IMR-90 (cell line): ENCODE measurements at regions not wholly inside any gene's neighbourhood (a gene's known extent, or its start where the extent isn't known, plus 50 kb on each side); places are given as distances from the start of the nearest gene placed in this dataset.

Source experiments
- ATAC-seq: fragments of 200-7000 bp; cut with Tn5 transposase; 2 replicates; pipeline ENCODE4 v1.9.1; 2020; ENCODE audit warnings: low read depth, mild to moderate bottlenecking, moderate library complexity
- BruUV-seq: library from RNA; stranded (reverse); fragments of 400-500 nt; replicated peaks from 2 replicates; lab custom pipeline; 2021; lab: Mats Ljungman, UMichigan
- CTCF ChIA-PET: fragments of 300-600 bp; formaldehyde crosslinking; extraction: SDS; loops from one replicate; lab custom pipeline; 2021; ENCODE audit warnings: antibody characterized with exemption; lab: Yijun Ruan, JAX
- POLR2A ChIA-PET: fragments of 300-600 bp; sonication (Branson Sonifier 250); formaldehyde crosslinking; loops from one replicate; lab custom pipeline; 2022; ENCODE audit warnings: antibody characterized with exemption; ENCODE audit not compliant: unreplicated experiment; lab: Charles Lee
- DNase-seq: peaks from one replicate; pipeline ENCODE4 v3.0.0; 2013
- H2AFZ ChIP-seq: replicated peaks from 2 replicates; pipeline ENCODE3; 2013; ENCODE audit warnings: low read length, mild to moderate bottlenecking; ENCODE audit not compliant: poor library complexity
- H2AK5ac ChIP-seq: 2 replicates; pipeline ENCODE4 v1.6.1; 2013; ENCODE audit warnings: low read depth, low read length, inconsistent platforms
- H2AK9ac ChIP-seq: replicated peaks from 2 replicates; pipeline ENCODE3; 2013; ENCODE audit warnings: mild to moderate bottlenecking, low read depth, low read length, moderate library complexity; ENCODE audit not compliant: poor library complexity
- H2BK120ac ChIP-seq: 2 replicates; pipeline ENCODE4 v1.6.1; 2013; ENCODE audit warnings: low read depth, low read length, inconsistent platforms
- H2BK15ac ChIP-seq: 3 replicates; pipeline ENCODE4 v1.6.1; 2013; ENCODE audit warnings: low read depth, low read length, inconsistent platforms
- H2BK20ac ChIP-seq: 2 replicates; pipeline ENCODE4 v1.6.1; 2013; ENCODE audit warnings: low read depth, mild to moderate bottlenecking, inconsistent platforms, low read length, moderate library complexity
- H2BK5ac ChIP-seq: 2 replicates; pipeline ENCODE4 v1.6.1; 2013; ENCODE audit warnings: mild to moderate bottlenecking, low read depth, low read length, inconsistent platforms; ENCODE audit not compliant: poor library complexity, severe bottlenecking
- H3K14ac ChIP-seq: replicated peaks from 2 replicates; pipeline ENCODE4 v1.6.1; 2013; ENCODE audit warnings: low read depth, low read length, inconsistent platforms
- H3K18ac ChIP-seq: 2 replicates; pipeline ENCODE4 v1.6.1; 2013; ENCODE audit warnings: low read depth, low read length, control low read depth
- H3K23ac ChIP-seq: 2 replicates; pipeline ENCODE4 v1.6.1; 2013; ENCODE audit warnings: low read depth, low read length, inconsistent platforms
- H3K27ac ChIP-seq: 2 replicates; pipeline ENCODE4 v1.5.1; 2013; ENCODE audit warnings: mild to moderate bottlenecking, control low read depth, low read length; ENCODE audit not compliant: insufficient read depth
- H3K27me3 ChIP-seq: 2 replicates; pipeline ENCODE4 v1.6.1; 2013; ENCODE audit warnings: low read length; ENCODE audit not compliant: control insufficient read depth, insufficient read depth
- H3K36me3 ChIP-seq: 2 replicates; pipeline ENCODE4 v1.6.1; 2013; ENCODE audit warnings: low read length, mixed read lengths; ENCODE audit not compliant: control insufficient read depth, insufficient read depth
- H3K4ac ChIP-seq: 2 replicates; pipeline ENCODE4 v1.6.1; 2013; ENCODE audit warnings: low read depth, low read length, inconsistent platforms
- H3K4me1 ChIP-seq: 2 replicates; pipeline ENCODE4 v1.6.1; 2013; ENCODE audit warnings: low read length, mixed read lengths; ENCODE audit not compliant: control insufficient read depth, insufficient read depth
- H3K4me2 ChIP-seq: 2 replicates; pipeline ENCODE4 v1.6.1; 2013; ENCODE audit warnings: low read depth, mild to moderate bottlenecking, control low read depth, low read length, moderate library complexity
- H3K4me3 ChIP-seq: 2 replicates; pipeline ENCODE4 v1.5.1; 2013; ENCODE audit warnings: low read depth, mild to moderate bottlenecking, control low read depth, low read length, moderate library complexity; ENCODE audit not compliant: insufficient read depth
- H3K56ac ChIP-seq: 2 replicates; pipeline ENCODE4 v1.6.1; 2013; ENCODE audit warnings: low read length, inconsistent platforms; ENCODE audit not compliant: insufficient read depth; ENCODE audit errors: extremely low read depth
- H3K79me1 ChIP-seq, 2 experiments: 2 replicates each; pipeline ENCODE4 v1.6.1; 2013; ENCODE audit warnings: low read length in 2 of 2, inconsistent platforms in 1 of 2, low read depth in 1 of 2
- H3K9ac ChIP-seq: 2 replicates; pipeline ENCODE4 v1.6.1; 2013; ENCODE audit warnings: low read depth, low read length, control low read depth
- H3K9me1 ChIP-seq: 2 replicates; pipeline ENCODE4 v1.6.1; 2013; ENCODE audit warnings: low read length, inconsistent platforms; ENCODE audit not compliant: insufficient read depth
- H3K9me3 ChIP-seq: 2 replicates; pipeline ENCODE4 v1.6.1; 2013; ENCODE audit warnings: low read length; ENCODE audit not compliant: control insufficient read depth, insufficient read depth
- H4K20me1 ChIP-seq: 2 replicates; pipeline ENCODE4 v1.6.1; 2013; ENCODE audit warnings: low read length, inconsistent platforms; ENCODE audit not compliant: insufficient read depth
- H4K5ac ChIP-seq: 2 replicates; pipeline ENCODE4 v1.6.1; 2013; ENCODE audit warnings: mild to moderate bottlenecking, low read depth, low read length, control low read depth
- H4K8ac ChIP-seq, 2 experiments: 2 replicates each; pipeline ENCODE4 v1.6.1; 2013; ENCODE audit warnings: low read depth in 2 of 2, low read length in 2 of 2, control low read depth in 1 of 2, inconsistent platforms in 1 of 2
- H4K91ac ChIP-seq: 2 replicates; pipeline ENCODE4 v1.6.1; 2013; ENCODE audit warnings: low read depth, low read length, inconsistent platforms; ENCODE audit not compliant: insufficient read depth
- BHLHE40 ChIP-seq: fragments of 150-350 bp; IDR thresholded peaks from 2 replicates; pipeline ENCODE4 v1.6.1; 2016; ENCODE audit warnings: mild to moderate bottlenecking, low read depth, low read length
- CEBPB ChIP-seq: IDR thresholded peaks from 2 replicates; pipeline ENCODE4 v1.6.1; 2012; ENCODE audit warnings: low read depth, low read length, improper control_type of control experiment
- CHD1 ChIP-seq: IDR thresholded peaks from 2 replicates; pipeline ENCODE4 v1.6.1; 2012; ENCODE audit warnings: low read depth, low read length, improper control_type of control experiment
- FOS ChIP-seq: fragments of 150-350 bp; IDR thresholded peaks from 2 replicates; pipeline ENCODE4 v1.6.1; 2016; ENCODE audit warnings: low read depth, low read length
- MAFK ChIP-seq: IDR thresholded peaks from 2 replicates; pipeline ENCODE4 v1.6.1; 2012; ENCODE audit warnings: low read depth, low read length, improper control_type of control experiment
- MAZ ChIP-seq: IDR thresholded peaks from 2 replicates; pipeline ENCODE4 v1.6.1; 2012; ENCODE audit warnings: low read depth, mild to moderate bottlenecking, low read length, improper control_type of control experiment, moderate library complexity, borderline replicate concordance
- MXI1 ChIP-seq: IDR thresholded peaks from 2 replicates; pipeline ENCODE4 v1.6.1; 2012; ENCODE audit warnings: low read depth, mild to moderate bottlenecking, low read length, moderate library complexity, borderline replicate concordance
- NFE2L2 ChIP-seq: fragments of 150-350 bp; IDR thresholded peaks from 2 replicates; pipeline ENCODE4 v1.6.1; 2016; ENCODE audit warnings: low read depth, mild to moderate bottlenecking, low read length
- POLR2A ChIP-seq: IDR thresholded peaks from 2 replicates; pipeline ENCODE4 v1.6.1; 2012; ENCODE audit warnings: mild to moderate bottlenecking, low read depth, low read length
- RAD21 ChIP-seq: IDR thresholded peaks from 2 replicates; pipeline ENCODE4 v1.6.1; 2012; ENCODE audit warnings: low read length, improper control_type of control experiment
- RCOR1 ChIP-seq: IDR thresholded peaks from 2 replicates; pipeline ENCODE4 v1.6.1; 2012; ENCODE audit warnings: mild to moderate bottlenecking, low read length, improper control_type of control experiment; ENCODE audit not compliant: insufficient replicate concordance
- RFX5 ChIP-seq: IDR thresholded peaks from 2 replicates; pipeline ENCODE4 v1.8.0; 2012; ENCODE audit warnings: low read depth, mild to moderate bottlenecking, low read length, moderate library complexity
- SMC3 ChIP-seq: fragments of 150-350 bp; IDR thresholded peaks from 2 replicates; pipeline ENCODE4 v1.6.1; 2016; ENCODE audit warnings: low read depth, mild to moderate bottlenecking, antibody characterized with exemption, low read length, moderate library complexity
- WGBS, 2 experiments: methylation state at CpG; one replicate each; pipeline versions ENCODE4 v1.1.5 to v1.1.7; 2013; ENCODE audit warnings: missing lambda C conversion rate in 2 of 2; ENCODE audit not compliant: insufficient read length in 1 of 2; ENCODE audit errors: extremely low coverage in 2 of 2; 5-methylcytosine and 5-hydroxymethylcytosine counted together
- dilution Hi-C: fragments of 300-500 bp; cut with HindIII; formaldehyde crosslinking; loops from one replicate; pipeline ENCODE4 v1.14.3; 2018; ENCODE audit warnings: low sequenced_read_pairs; ENCODE audit not compliant: unreplicated experiment
- in situ Hi-C: fragments of 300-500 bp; cut with MboI; formaldehyde crosslinking; loops from 3 replicates; pipeline ENCODE4 v1.14.3; 2019; ENCODE audit warnings: low sequenced_read_pairs, inconsistent platforms, mixed read lengths
- intact Hi-C: fragments of 100-400 bp; cut with micrococcal nuclease; formaldehyde crosslinking; loops from 2 replicates; pipeline ENCODE4 v1.10.0; 2022
- TF ChIP-seq, protein P1 (sequence below): fragments of 150-350 bp; IDR thresholded peaks from 2 replicates; pipeline ENCODE4 v1.6.1; 2016; ENCODE audit warnings: low read depth, mild to moderate bottlenecking, low read length, moderate library complexity, borderline replicate concordance
- TF ChIP-seq, protein P2 (sequence below): fragments of 150-350 bp; IDR thresholded peaks from 2 replicates; pipeline ENCODE4 v1.6.1; 2017; ENCODE audit warnings: mild to moderate bottlenecking, antibody characterized with exemption, low read length, low read depth
- TF ChIP-seq, protein P3 (sequence below): conservative IDR thresholded peaks from 2 replicates; pipeline ENCODE4 v1.5.1; 2012; ENCODE audit warnings: mild to moderate bottlenecking, low read depth, low read length, improper control_type of control experiment

DNA sequence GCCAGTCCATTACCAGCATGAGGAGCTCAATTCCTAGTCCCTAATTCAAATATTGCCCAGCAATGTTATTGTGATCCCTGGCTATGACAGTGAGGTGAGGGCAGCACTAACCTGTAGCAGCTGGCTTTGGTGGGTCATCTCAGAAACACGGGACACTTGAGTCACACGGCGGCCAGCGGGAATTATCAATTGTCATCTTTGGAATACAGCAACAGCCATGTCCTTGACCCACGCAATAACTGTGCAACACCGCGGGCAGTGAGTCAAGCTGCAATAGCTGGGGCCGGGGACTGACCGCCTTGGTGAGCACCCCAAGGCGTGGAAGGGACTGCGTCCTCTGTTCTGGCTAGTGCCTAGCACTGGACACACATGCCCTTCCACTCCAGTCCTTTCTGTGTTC, 62.5 kb upstream of the ALDH1B1 start:
- no peak overlapping the region for H3K4me2 ChIP-seq
- no peak overlapping the region for H3K27ac ChIP-seq
- in situ Hi-C loops: loop anchor here (10.0 kb wide), 1 partner anchor 65 kb away; no protein-coding TSS in a partner anchor
- ATAC-seq (no peak), DNase-seq (no peak)
- H2BK15ac ChIP-seq: no peak overlapping the region
- no peak overlapping the region for H2AFZ ChIP-seq
- H3K56ac ChIP-seq: no peak overlapping the region
- POLR2A ChIA-PET: no interaction called here
- no peak overlapping the region for H2AK9ac ChIP-seq
- dilution Hi-C loops: no loop called here
- TF ChIP-seq CHD1 (no peak), SMC3 (no peak), FOS (no peak), BHLHE40 (no peak), MAFK (no peak), RAD21 (no peak), MXI1 (no peak), MAZ (no peak), RCOR1 (no peak), RFX5 (no peak), POLR2A (no peak), CEBPB (no peak), NFE2L2 (no peak)
- TF ChIP-seq, protein P1, sequence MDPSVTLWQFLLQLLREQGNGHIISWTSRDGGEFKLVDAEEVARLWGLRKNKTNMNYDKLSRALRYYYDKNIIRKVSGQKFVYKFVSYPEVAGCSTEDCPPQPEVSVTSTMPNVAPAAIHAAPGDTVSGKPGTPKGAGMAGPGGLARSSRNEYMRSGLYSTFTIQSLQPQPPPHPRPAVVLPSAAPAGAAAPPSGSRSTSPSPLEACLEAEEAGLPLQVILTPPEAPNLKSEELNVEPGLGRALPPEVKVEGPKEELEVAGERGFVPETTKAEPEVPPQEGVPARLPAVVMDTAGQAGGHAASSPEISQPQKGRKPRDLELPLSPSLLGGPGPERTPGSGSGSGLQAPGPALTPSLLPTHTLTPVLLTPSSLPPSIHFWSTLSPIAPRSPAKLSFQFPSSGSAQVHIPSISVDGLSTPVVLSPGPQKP: no peak
- TF ChIP-seq, protein P2, sequence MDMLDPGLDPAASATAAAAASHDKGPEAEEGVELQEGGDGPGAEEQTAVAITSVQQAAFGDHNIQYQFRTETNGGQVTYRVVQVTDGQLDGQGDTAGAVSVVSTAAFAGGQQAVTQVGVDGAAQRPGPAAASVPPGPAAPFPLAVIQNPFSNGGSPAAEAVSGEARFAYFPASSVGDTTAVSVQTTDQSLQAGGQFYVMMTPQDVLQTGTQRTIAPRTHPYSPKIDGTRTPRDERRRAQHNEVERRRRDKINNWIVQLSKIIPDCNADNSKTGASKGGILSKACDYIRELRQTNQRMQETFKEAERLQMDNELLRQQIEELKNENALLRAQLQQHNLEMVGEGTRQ: no peak
- TF ChIP-seq, protein P3, sequence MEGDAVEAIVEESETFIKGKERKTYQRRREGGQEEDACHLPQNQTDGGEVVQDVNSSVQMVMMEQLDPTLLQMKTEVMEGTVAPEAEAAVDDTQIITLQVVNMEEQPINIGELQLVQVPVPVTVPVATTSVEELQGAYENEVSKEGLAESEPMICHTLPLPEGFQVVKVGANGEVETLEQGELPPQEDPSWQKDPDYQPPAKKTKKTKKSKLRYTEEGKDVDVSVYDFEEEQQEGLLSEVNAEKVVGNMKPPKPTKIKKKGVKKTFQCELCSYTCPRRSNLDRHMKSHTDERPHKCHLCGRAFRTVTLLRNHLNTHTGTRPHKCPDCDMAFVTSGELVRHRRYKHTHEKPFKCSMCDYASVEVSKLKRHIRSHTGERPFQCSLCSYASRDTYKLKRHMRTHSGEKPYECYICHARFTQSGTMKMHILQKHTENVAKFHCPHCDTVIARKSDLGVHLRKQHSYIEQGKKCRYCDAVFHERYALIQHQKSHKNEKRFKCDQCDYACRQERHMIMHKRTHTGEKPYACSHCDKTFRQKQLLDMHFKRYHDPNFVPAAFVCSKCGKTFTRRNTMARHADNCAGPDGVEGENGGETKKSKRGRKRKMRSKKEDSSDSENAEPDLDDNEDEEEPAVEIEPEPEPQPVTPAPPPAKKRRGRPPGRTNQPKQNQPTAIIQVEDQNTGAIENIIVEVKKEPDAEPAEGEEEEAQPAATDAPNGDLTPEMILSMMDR: no peak
- no peak overlapping the region for H3K4ac ChIP-seq
- H3K4me1 ChIP-seq: no peaks in the 10 kb centered on the region
- no peak overlapping the region for H2BK5ac ChIP-seq
- no peak overlapping the region for H4K8ac ChIP-seq
- WGBS, 2 experiments: 76% methylated on average over 10 of the region's 11 CpGs; no CpG with 5 or more reads in 1 of the 2 experiments
- H3K9ac ChIP-seq: no peak overlapping the region
- H3K4me3 ChIP-seq: no peak overlapping the region
- intact Hi-C loops: loop anchor here (10.0 kb wide), 1 partner anchor 55 kb away; no protein-coding TSS in a partner anchor
- H3K36me3 ChIP-seq: no peaks in the 10 kb centered on the region
- H3K14ac ChIP-seq: no peak overlapping the region
- H2BK120ac ChIP-seq: no peak overlapping the region
- H3K9me1 ChIP-seq: no peaks in the 10 kb centered on the region
- H3K27me3 ChIP-seq: peaks cover 28% of the 10 kb centered on the region
- no peaks in the 10 kb centered on the region for H3K9me3 ChIP-seq
- H4K20me1 ChIP-seq: no peaks in the 10 kb centered on the region
- no peak overlapping the region for H2BK20ac ChIP-seq
- H4K91ac ChIP-seq: no peak overlapping the region
- no peaks in the 10 kb centered on the region for H3K79me1 ChIP-seq
- H2AK5ac ChIP-seq: no peak overlapping the region
- H3K18ac ChIP-seq: no peak overlapping the region
- CTCF ChIA-PET: no interaction called here
- H4K5ac ChIP-seq: no peak overlapping the region
- no TSS peak for BruUV-seq
- H3K23ac ChIP-seq: no peak overlapping the region
